CD4-positive, alpha-beta T cell treated with Interleukin-17A for 1 hour (primary cell): ENCODE measurements at regions not wholly inside any gene's neighbourhood (a gene's known extent, or its start where the extent isn't known, plus 50 kb on each side); places are given as distances from the start of the nearest gene placed in this dataset.
"Not testable (repeated sequence)": the region's sequence is repeated elsewhere in the genome, so short reads cannot be mapped to it uniquely, and the experiment has no call there.

ENCODE experiments used
- DNase-seq: peaks from one replicate; pipeline ENCODE4 v3.0.0-alpha.2; 2020

GRCh38 chr6:99219788-99220187 is 129.7 kb downstream of the FAXC start:
- DNase-seq, result no peak

DNA sequence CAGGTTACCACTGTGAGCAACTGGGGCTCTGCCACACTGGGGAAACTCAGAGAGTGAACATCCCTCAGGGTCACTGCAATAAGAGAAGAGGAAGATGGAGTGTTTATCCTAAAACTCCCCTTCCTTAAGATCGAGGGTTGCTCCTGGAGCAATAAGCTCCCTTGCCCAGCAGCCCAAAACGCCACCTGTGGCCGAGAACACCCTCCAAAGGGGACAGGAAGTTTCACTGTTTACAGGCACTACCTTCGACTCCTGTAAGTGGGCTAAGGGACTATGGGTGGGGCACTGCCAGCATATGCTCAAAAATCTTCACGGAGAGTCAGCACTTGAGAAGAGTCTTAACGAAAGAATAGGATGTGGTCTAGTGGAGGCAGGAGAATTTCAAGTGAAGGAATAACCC is 132.5 kb downstream of the FAXC start:
- DNase-seq, result no peak

- DNase-seq, result no peak
These were observed 153.4 kb downstream of the FAXC start for GRCh38 chr6:99195986-99196655.

DNA sequence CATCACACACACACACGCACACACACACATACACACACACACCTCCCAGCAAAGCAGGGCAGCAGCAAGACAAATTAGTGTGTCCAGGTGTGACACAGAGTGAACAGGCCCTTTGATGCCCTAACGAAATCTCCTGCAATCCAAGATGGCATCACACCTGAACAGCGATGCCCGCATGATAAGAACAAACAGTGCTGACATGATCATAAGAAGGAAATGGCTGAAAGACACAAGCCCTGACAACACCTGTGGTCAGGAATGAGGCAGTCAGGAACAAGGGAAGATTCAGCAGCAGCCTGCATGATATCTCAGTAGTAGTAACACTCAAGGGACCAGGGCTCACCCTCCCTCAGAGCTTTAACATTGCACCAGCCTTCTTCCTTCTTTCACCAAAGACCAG is 156.9 kb downstream of the FAXC start:
- DNase-seq, result no peak

- no peak for DNase-seq
These were observed 159.4 kb downstream of the FAXC start for GRCh38 chr6:99189823-99190721.

DNA sequence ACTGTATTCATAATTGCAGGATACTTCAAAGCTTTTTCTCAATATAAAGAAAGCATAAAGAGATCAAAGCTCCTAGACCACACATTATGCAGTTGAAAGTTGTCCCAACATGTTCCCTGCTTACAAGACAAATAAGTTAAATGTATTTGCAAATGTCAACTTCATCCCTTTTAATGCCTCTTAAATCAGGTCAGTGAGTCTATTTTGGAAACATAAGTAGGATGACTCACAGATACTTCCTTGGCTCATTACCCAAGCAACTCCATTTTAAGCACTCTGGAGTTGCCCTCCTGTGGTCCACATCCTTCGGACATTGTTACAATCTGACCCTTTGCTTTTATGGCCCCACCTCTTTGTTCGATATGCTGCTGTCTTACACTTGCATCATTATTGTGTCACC is 162.0 kb downstream of the FAXC start:
- DNase-seq, result no peak

DNA sequence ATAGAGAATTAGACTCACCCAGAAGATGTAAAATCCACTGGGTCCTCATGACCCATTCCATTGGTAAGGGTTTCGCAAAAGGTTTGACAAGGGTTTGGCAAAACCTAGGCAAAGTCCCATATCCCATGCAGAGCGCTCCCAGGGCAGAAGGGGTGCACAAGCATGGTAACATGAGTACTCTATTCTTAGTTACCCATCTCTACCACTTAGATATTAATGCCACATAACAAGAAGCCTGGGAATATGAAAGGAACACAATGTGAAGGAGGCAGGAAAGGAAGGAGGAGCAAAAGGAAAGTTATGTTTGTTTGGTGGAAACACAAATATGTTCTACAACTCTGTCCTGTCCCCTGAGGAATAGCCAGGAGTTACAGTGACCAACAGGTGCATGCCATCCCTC is 163.1 kb downstream of the FAXC start:
- no peak for DNase-seq

DNA sequence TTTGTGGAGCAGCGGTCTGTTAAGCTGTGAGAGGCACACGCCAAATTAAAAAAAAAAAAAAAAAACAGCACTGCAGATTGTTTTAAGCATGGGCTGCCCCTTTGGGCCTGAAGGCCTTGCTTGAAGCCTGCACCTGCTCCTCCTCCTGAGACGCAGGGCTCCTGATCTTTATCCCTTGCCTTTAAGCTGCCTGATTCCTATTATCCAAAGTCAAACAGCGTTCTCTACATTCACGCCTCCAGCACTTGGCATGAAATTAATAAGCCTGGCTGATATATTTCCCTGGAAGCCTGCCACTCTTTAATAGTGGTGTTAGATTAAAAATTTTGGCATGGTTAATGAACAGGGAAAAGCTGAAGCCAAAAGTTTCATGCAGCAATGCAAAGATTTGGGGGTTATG is 163.9 kb downstream of the FAXC start:
- no peak for DNase-seq

- DNase-seq, result no peak
These were observed 164.8 kb downstream of the FAXC start for GRCh38 chr6:99184696-99185095.

- no peak for DNase-seq
These were observed 166.4 kb downstream of the FAXC start for GRCh38 chr6:99183066-99183465.

GRCh38 chr6:99181174-99181573 is 168.3 kb downstream of the FAXC start:
- no peak for DNase-seq

DNA sequence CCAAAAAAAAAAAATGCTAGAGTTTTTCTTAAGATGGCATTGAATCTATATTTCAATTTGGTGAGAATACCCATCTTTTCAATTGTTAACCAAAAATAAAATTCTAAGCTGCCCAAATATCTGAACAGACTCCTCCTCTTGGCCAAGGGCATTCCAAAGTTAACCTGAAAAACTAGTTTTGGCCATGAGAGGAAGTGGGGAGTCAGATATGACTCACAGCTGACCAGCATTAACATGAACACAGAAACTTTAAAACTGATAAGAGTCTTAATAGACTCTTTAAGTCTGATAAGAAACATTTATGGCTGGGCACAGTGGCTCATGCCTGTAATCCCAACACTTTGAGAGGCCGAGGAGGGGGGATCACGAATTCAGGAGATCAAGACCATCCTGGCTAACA is 171.3 kb downstream of the FAXC start:
- no peak for DNase-seq

- DNase-seq, result no peak
These were observed 171.7 kb downstream of the FAXC start for GRCh38 chr6:99177736-99178135.

DNA sequence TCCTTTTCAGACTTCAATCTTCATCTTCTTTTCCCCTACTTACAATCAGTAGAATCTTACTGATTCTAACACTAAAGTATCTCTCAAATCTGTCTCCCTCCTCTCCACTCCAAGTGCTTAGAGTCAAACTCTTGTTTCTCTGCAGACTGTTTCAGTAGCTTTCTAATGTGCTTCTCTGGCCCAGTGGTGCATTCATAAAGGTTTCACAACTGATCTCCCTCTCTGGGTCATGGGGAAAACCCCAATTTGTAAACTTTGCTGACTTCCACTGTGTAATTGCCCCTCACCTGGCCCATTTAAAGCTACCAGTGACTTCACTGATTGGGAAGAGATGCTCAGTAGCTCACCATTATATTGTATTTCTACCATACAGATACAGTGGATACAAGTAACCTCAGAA is 183.6 kb downstream of the FAXC start:
- DNase-seq, result no peak

- no peak for DNase-seq
These were observed 197.2 kb downstream of the FAXC start for GRCh38 chr6:99152347-99152643.

GRCh38 chr6:99151634-99152346 is 197.7 kb downstream of the FAXC start:
- peak; percentile 5 for DNase-seq

DNA sequence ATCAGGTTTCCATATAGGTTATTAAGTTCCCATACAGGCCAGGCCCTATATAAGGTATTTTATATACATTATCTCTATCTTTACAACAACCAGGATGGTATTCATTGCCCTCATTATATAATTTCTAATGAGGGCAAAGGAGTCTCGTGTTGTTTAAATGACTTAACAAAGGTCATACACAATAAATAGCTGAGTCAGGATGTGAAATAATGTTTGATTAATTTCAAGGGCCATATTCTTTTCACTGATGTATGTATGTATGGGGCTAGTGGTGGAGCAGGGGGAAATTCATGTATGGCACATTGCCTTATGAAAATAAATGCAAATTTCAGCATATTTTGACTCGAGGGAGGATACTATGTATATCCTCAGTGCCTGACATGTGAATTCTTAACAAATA is 200.7 kb downstream of the FAXC start:
- no peak for DNase-seq

- DNase-seq, result no peak
These were observed 200.4 kb upstream of the FBXL4 start for GRCh38 chr6:99148111-99148510.

DNA sequence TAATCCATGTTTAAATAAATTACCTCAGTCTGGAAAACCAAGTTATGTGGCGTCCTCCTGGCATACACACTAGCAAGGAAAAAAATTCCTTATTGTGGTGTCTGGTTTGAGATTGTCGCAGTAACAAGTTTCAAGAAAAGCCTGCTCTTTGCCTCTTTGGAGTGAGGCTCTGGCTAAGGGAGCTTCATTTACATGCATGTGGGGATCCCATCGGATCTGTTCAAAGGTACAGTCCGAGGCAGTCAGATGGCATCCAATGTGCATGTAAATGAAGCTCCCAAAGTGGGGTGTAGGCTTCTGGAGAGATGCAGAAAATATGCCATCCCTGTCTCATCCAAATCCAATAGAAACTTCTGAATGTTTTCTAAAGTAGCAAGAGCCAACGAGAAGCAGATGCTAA is 199.5 kb upstream of the FBXL4 start:
- DNase-seq, result no peak

DNA sequence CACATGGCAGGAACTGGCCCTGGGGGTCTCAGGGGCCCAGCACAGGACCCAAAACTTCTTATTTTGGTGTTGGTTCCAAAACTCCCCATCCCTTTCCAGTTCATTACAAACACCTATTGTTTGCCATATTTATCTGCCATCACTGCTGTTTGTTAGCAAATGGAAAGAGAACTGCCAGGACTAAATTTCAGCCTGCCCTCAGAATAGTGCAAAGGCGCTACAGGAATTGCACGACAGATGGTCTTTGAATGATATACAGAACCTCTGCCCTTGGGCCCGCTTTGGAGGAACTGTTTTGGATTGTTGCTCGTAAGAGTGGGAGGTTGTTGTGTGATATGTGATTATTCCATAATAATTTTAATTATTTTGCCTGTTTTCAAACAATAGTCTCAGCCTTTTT is 199.0 kb upstream of the FBXL4 start:
- DNase-seq, result no peak

DNA sequence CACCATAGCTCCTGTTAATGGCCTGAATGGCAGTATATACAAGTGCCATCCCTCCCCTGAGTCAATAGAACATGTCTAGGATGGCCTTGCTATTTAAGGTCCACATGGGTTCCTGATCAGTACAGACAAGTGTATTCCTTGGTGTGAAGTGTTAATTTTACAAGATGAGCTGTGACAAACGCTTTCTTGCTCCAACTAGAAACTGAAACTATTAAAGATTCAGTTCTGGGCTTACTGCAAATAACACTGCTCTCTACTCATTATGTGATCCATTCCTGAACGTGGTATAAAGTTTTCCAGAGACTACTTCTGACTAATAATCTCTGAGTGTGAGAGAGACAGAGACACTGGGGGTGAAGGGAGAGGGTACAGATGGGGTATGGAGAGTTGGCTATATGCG is 198.0 kb upstream of the FBXL4 start:
- no peak for DNase-seq

DNA sequence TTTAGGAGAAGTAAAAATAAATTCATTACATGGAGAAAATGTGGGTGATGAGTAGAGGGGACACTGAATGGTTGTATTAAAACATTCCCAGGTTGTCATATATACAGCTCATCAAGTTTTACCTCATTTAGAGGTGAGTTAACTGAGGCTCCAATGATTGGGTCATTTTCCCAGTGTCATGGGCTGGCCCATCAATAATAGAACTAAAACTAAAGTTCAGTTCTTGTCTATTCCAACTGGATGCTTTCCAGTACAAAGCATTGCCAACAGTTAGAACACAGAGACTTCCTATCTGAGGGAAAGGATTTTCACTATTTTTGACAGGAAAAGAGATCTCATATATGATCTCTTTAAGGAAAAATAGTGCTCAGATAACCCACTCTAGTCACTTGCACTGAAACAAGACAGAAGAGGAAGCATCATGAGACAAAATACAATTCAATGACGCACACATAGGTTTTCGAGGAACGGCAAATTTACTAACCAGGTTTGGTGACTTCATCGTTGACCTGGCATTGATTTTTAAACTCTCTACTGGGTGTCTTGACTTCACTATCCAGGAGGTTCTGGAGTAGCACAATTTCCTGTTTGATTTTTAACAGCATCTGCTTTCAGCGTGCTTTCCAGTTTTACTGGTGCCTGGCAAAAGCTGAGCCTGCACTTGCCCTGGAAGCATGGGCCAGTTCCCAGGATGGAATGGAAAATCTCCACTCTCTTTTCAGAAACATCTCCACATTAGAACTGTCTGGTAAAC is 195.5 kb upstream of the FBXL4 start:
- no peak for DNase-seq

GRCh38 chr6:99141906-99142305 is 194.2 kb upstream of the FBXL4 start:
- DNase-seq, result not testable (repeated sequence)
